RWPE1 (cell line): ENCODE measurements at regions not wholly inside any gene's neighbourhood (a gene's known extent, or its start where the extent isn't known, plus 50 kb on each side); places are given as distances from the start of the nearest gene placed in this dataset.

Experiments
- CTCF ChIA-PET: fragments of 350-600 bp; sonication (Branson Sonifier 250); formaldehyde crosslinking; extraction: SDS; loops from one replicate; lab custom pipeline; 2021; lab: Yijun Ruan, JAX
- POLR2A ChIA-PET: fragments of 400-600 bp; formaldehyde crosslinking; extraction: SDS; loops from one replicate; lab custom pipeline; 2020; ENCODE audit warnings: antibody characterized with exemption; ENCODE audit not compliant: low non-redundant PET; lab: Yijun Ruan, JAX
- DNase-seq: peaks from one replicate; pipeline ENCODE4 v3.0.0; 2012; ENCODE audit warnings: low spot score
- H3K27ac ChIP-seq: fragments of 450-650 bp; 2 replicates; pipeline ENCODE4 v1.5.1; 2017
- CTCF ChIP-seq: fragments of 450-650 bp; conservative IDR thresholded peaks from 2 replicates; pipeline ENCODE4 v1.5.1; 2017; ENCODE audit warnings: low read depth, mild to moderate bottlenecking

GRCh38 chr1:188043536-188044245 is 1214.9 kb downstream of the PLA2G4A start:
- no peak for TF ChIP-seq CTCF
- ChIA-PET POLR2A (interaction anchor here (0.6 kb wide), 1 partner anchor 70 kb away, joined by 3 read pairs; no protein-coding TSS in a partner anchor), CTCF (no interaction called here)
- no peak overlapping the region for H3K27ac ChIP-seq
- no peak for DNase-seq

- no peak overlapping the region for H3K27ac ChIP-seq
- DNase-seq: no peak
- ChIA-PET CTCF (no interaction called here), POLR2A (no interaction called here)
- TF ChIP-seq CTCF: no peak
These were observed 1221.5 kb downstream of the PLA2G4A start for GRCh38 chr1:188050250-188050649.

GRCh38 chr1:188056011-188056410 is 1227.3 kb downstream of the PLA2G4A start:
- H3K27ac ChIP-seq: no peak overlapping the region
- ChIA-PET CTCF (no interaction called here), POLR2A (no interaction called here)
- no peak for TF ChIP-seq CTCF
- DNase-seq: no peak

DNA sequence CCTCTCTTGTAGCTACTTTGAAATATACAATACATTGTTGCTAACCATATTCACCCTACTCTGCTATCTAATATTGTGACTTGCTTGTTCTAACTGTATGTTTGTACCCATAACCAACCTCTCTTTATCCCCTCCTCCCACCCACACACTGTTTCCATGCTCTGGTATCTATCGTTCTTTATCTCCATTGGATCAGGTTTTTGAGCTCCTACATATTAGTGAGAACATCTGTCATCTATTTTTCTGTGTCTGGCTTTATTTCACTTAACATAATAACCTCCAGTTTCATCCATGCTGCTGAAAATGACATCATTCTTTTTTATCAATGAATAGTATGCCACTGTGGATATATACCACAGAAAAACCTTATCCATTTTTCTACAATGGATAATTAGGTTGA is 1230.1 kb downstream of the PLA2G4A start:
- no peak for TF ChIP-seq CTCF
- no peak overlapping the region for H3K27ac ChIP-seq
- no peak for DNase-seq
- POLR2A ChIA-PET: no interaction called here
- CTCF ChIA-PET: no interaction called here

- ChIA-PET CTCF (no interaction called here), POLR2A (no interaction called here)
- no peak for TF ChIP-seq CTCF
- DNase-seq: no peak
- H3K27ac ChIP-seq: no peak overlapping the region
These were observed 1233.1 kb downstream of the PLA2G4A start for GRCh38 chr1:188061881-188062280.

GRCh38 chr1:188062456-188062855 is 1233.7 kb downstream of the PLA2G4A start:
- POLR2A ChIA-PET: no interaction called here
- DNase-seq: no peak
- no peak overlapping the region for H3K27ac ChIP-seq
- TF ChIP-seq CTCF: no peak
- CTCF ChIA-PET: interaction anchor here (0.6 kb wide), 1 partner anchor 7 kb away, joined by 3 read pairs; no protein-coding TSS in a partner anchor
